ENCODE measurements at regions not wholly inside any gene's neighbourhood (a gene's known extent, or its start where the extent isn't known, plus 50 kb on each side); places are given as distances from the start of the nearest gene placed in this dataset.

- TF ChIP-seq POLR2A (IDR thresholded peaks at IDR 0.05; ENCODE audit: low read depth, low read length) (no peak), POLR2AphosphoS5 (IDR thresholded peaks at IDR 0.05; ENCODE audit: low read depth, low read length) (no peak)
Observed at GRCh38 chr4:29151584-29151983, 1568.6 kb upstream of the PCDH7 start.
